NT2/D1 (cell line): ENCODE measurements at regions not wholly inside any gene's neighbourhood (a gene's known extent, or its start where the extent isn't known, plus 50 kb on each side); places are given as distances from the start of the nearest gene placed in this dataset.

Experiments used
- DNase-seq: peaks from one replicate; pipeline ENCODE4 v3.0.0-alpha.2; 2011; ENCODE audit warnings: low read depth, low spot score
- H3K27me3 ChIP-seq: 2 replicates; pipeline ENCODE4 v1.6.0; 2011; ENCODE audit warnings: mild to moderate bottlenecking; ENCODE audit not compliant: insufficient read length, insufficient read depth
- H3K36me3 ChIP-seq: 2 replicates; pipeline ENCODE4 v1.6.1; 2011; ENCODE audit warnings: mild to moderate bottlenecking, low read length, mixed read lengths; ENCODE audit not compliant: insufficient read depth, insufficient read length
- H3K4me1 ChIP-seq: 2 replicates; pipeline ENCODE4 v1.5.1; 2011; ENCODE audit not compliant: insufficient read depth, insufficient read length
- H3K4me3 ChIP-seq: 2 replicates; pipeline ENCODE4 v1.5.1; 2011; ENCODE audit warnings: low read depth; ENCODE audit not compliant: insufficient read length
- H3K9ac ChIP-seq: 2 replicates; pipeline ENCODE4 v1.6.0; 2011; ENCODE audit warnings: low read depth; ENCODE audit not compliant: insufficient read length
- H3K9me3 ChIP-seq: 2 replicates; pipeline ENCODE4 v1.5.1; 2011; ENCODE audit warnings: mild to moderate bottlenecking, low read length; ENCODE audit not compliant: insufficient read depth
- SUZ12 ChIP-seq: IDR thresholded peaks from 2 replicates; pipeline ENCODE4 v1.6.1; 2011; ENCODE audit not compliant: insufficient read length, insufficient read depth; ENCODE audit errors: extremely low read depth
- YY1 ChIP-seq: IDR thresholded peaks from 2 replicates; pipeline ENCODE4 v1.6.1; 2011; ENCODE audit not compliant: insufficient read length, insufficient read depth
- ZNF274 ChIP-seq: IDR thresholded peaks from 2 replicates; pipeline ENCODE4 v1.6.1; 2011; ENCODE audit warnings: mild to moderate bottlenecking, low read depth, low read length

DNA sequence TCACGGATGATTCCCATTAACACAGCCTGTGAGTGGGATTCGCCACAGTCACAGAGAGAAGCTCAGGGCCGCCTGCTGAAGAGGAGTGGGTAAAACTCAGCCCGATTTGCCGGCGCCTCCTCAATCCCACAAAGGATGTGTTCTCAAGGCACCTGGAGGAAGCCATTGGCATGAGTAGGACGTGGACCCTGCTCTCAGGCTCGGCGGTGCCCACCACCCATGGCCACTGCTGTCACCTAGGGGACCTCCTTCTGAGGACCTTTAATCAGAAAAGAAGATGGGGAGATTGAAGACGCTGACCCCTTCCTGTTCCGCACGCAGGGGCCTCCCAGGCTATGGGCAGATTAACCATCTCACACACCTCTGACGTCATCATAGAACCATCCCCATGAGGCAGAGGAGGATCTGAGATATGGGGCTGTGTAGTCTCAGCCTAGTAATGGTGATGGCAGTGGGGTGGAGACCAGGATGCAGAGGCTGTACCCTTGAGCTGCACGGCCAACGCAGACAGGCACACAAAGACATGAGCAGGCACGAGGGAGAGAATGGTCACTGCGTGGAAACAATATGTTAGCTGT lies 571.8 kb downstream of the BRD1 start:
- H3K9ac ChIP-seq, result no peak overlapping the region
- no peaks in the 10 kb centered on the region for H3K36me3 ChIP-seq
- TF ChIP-seq YY1 (no peak), ZNF274 (no peak), SUZ12 (no peak)
- no peak overlapping the region for H3K4me3 ChIP-seq
- H3K9me3 ChIP-seq, result no peaks in the 10 kb centered on the region; the same call in 1 of the 2 replicates
- no peaks in the 10 kb centered on the region for H3K4me1 ChIP-seq
- no peaks in the 10 kb centered on the region for H3K27me3 ChIP-seq
- DNase-seq, result no peak

DNA sequence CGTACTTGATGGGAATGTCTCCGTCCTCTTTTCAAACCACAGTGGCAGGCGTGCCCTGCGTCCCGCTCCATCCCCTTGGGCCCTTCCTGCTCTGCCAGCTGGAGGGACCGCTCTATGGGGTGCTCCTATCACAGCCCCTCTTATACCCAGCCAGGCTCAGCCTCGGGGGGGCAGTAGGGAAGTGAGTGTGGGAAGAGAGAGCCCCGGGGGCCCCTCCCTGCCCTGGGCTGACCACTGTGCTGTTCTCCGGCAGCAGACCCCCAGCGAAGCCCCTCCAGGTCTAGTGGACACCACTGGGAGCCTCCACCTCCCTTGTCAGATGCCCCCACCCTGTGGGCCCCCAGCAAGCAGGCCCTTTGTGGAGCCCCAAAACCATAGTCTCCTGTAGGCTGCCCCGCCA lies 572.5 kb downstream of the BRD1 start:
- Histone ChIP-seq H3K9me3 (no peaks in the 10 kb centered on the region; the same call in 1 of the 2 replicates), H3K36me3 (no peaks in the 10 kb centered on the region), H3K9ac (no peak overlapping the region), H3K4me3 (no peak overlapping the region), H3K27me3 (no peaks in the 10 kb centered on the region), H3K4me1 (no peaks in the 10 kb centered on the region)
- DNase-seq, result no peak
- no peak for TF ChIP-seq SUZ12

DNA sequence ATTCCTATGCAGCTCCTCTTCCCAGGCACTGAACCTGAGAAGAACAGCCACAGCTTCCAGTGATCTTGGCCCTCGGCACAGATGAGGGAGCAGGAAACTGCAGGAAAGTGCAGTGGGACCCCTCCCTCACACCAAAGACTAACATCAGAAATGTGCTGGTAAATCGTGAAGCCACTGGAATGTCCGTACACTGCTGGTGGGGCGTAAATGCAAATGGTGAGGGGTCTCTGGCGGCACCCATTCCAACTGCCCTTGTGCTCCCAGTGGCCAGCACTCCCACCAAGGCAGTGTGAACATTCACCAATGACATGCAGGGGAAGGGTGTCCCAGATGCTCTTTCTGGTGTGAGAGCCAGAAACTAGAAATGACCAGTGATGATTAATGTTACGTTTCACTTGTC lies 574.0 kb downstream of the BRD1 start:
- Histone ChIP-seq H3K9me3 (no peaks in the 10 kb centered on the region; the same call in 1 of the 2 replicates), H3K36me3 (no peaks in the 10 kb centered on the region), H3K27me3 (no peaks in the 10 kb centered on the region), H3K4me3 (no peak overlapping the region), H3K4me1 (no peaks in the 10 kb centered on the region), H3K9ac (no peak overlapping the region)
- TF ChIP-seq SUZ12 (no peak), YY1 (no peak), ZNF274 (no peak)
- no peak for DNase-seq

DNA sequence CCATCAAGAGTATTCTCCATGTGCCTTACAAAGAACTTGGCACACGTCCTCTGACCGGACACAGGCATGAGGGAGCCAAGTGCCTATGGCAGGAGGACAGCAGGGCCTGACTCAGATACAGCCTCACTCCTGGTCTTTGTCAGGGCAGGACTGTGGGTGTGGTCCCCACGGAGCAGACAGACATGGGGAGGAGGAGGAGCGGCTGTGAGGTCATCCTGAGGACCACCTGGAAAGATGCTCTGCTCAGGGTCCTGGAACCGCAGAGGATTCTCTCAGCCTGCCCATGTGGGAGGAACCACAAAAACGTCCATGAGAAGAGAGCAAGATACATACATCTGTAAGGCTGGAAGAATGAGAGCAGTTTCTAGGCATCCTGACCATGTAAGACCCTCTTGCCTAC lies 576.3 kb downstream of the BRD1 start:
- DNase-seq, result no peak
- TF ChIP-seq YY1 (no peak), ZNF274 (no peak), SUZ12 (no peak)

DNA sequence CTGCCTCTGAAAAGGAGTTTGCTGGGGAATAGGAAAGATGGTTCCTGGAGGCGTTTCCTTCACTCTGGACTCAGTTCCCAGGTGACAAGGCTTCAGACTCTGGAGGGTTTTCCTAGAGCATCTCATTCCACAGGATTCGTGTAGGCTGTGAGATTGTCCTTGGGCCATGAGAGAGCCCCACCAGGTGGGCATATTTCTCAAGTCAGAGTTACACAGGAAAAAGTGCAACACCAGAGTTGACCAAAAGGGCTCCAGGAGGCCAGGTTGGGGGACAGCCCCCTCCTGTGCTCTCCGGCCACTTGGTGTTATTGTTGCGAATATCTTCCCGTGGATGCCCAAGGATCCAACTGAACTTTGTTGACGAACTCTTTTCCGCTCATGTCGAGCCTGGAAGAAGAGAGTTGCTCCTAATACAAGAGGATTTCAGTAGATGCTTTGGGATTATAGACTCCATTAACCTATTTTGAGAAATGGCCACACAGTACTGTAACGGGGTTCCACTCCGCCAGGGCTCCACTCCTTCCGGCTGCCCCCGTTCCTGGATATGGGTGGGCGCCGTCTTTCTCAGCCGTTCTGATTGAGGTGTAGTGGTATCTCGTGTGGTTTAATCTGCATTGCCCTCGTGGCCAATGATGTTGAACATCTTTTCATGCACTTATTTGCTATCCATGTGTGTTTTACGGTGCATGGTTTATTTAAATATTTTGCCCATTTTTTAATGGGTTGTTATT lies 580.3 kb downstream of the BRD1 start:
- Histone ChIP-seq H3K4me1 (no peaks in the 10 kb centered on the region), H3K9ac (no peak overlapping the region), H3K27me3 (no peaks in the 10 kb centered on the region), H3K4me3 (no peak overlapping the region), H3K9me3 (no peaks in the 10 kb centered on the region), H3K36me3 (no peaks in the 10 kb centered on the region)
- TF ChIP-seq YY1, result no peak
- no peak for TF ChIP-seq SUZ12
- no peak for TF ChIP-seq ZNF274
- DNase-seq, result no peak

More for the DNA sequence above, 576.3 kb downstream of the BRD1 start:
- no peaks in the 10 kb centered on the region for H3K27me3 ChIP-seq
- no peak overlapping the region for H3K4me3 ChIP-seq
- H3K9ac ChIP-seq, result no peak overlapping the region
- no peaks in the 10 kb centered on the region for H3K36me3 ChIP-seq
- no peaks in the 10 kb centered on the region for H3K4me1 ChIP-seq
- no peaks in the 10 kb centered on the region; the same call in 1 of the 2 replicates for H3K9me3 ChIP-seq

DNA sequence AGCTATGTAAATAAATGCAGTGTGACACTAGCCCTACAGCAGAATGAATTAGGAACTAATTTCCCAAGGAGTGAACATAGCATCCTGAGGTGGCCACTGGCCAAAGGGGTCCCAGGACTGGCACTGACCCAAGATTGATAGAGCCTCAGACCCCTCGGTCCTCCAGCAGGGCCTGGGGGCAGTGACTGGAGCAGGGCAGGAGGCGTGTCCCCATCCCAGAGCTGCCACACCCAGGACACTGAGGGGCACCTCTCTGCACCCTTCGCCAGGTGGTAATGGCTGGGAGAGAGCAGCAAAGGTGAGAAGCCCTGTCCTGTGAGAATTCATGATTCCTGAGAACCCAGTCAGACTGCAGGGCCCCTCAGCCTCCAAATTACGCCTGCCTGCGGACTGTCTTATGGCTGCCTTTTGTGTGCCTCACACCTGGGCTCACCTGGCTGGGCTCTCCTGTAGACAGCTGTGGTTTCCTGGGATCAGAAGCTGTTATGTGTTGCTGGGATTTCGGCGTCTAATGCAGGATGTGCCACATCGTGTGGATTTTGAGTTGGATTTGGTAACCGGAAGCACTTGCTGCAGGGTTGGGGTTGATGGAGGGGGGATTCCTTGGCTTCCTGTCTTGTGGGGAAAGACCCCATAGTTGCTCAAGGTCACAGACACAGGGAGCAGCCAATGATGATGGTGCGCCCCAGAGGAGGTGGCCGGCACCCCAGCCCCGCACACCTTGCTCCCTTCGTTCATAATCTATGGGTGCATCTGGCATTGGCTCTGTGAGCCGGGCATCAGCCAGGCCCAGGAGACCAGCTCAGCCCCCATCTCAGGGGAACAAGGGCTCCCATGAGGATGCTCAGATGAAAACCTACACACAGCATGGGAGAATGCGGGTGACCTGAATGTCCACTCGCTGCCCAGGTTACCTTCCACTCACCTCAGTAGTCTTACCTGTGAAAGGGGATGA lies 582.9 kb downstream of the BRD1 start:
- DNase-seq, result no peak
- no peaks in the 10 kb centered on the region for H3K9me3 ChIP-seq
- TF ChIP-seq YY1, result no peak
- no peaks in the 10 kb centered on the region for H3K4me1 ChIP-seq
- no peaks in the 10 kb centered on the region for H3K36me3 ChIP-seq
- no peaks in the 10 kb centered on the region for H3K27me3 ChIP-seq
- no peak overlapping the region for H3K4me3 ChIP-seq
- no peak overlapping the region for H3K9ac ChIP-seq

DNA sequence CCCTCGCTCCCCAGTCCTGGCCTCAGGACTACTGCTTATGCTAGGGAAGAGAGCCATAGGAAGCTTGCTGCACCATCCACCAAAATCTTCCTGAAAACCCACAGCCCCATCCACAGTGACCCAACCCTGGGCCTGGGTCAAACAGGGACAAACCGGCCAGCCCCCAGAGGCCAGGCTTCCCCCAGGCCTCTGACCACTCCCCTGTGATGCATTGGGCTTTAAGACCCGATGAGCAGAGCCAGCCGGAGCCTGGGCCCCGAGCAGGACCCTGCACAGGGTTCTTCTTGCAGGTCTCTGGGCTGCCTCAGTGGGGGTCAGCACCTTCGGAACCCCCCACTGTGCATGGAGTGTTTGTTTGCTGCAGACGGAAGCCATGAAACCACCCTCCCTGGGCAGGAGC lies 583.7 kb downstream of the BRD1 start:
- DNase-seq, result no peak
- Histone ChIP-seq H3K9ac (no peak overlapping the region), H3K9me3 (no peaks in the 10 kb centered on the region), H3K4me1 (no peaks in the 10 kb centered on the region), H3K36me3 (no peaks in the 10 kb centered on the region), H3K4me3 (no peak overlapping the region), H3K27me3 (no peaks in the 10 kb centered on the region)
- TF ChIP-seq YY1, result no peak
- no peak for TF ChIP-seq ZNF274
- no peak for TF ChIP-seq SUZ12
